ENCODE measurements at regions not wholly inside any gene's neighbourhood (a gene's known extent, or its start where the extent isn't known, plus 50 kb on each side); places are given as distances from the start of the nearest gene placed in this dataset.

DNA sequence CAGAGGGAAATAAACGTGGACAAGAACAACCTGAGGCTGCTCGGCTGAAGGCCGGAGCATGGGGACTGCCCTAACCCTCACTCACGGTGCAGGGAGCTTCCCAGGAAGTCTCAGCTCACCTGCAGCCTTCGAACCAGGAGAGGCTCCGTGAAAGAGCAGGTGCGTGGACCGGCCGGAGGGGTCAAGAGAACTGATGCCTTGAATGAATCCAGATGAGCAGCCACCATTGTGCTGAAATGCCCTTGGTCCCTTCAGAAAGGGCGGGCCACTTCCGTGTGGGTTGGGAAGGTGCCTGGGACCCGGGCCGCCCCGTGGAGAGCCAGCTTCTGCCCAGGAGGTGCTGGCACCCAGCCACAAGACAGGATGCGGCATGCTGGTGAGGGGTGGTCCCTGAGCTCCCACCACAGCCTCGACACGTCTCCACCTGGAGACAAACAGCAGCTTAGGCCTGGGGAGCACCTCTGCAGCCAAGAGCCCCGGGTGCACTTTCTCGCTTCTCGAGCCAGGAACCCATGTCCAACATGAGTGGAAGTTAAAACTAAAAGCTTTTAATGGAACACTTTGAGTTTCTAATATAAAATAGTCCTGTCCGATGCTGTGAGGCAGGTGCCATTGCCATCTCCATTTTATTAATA is 83.5 kb downstream of the TTLL2 start:
- Histone ChIP-seq H3K79me2 (ENCODE audit: insufficient read depth, low read depth, low read length) (no peaks in the 10 kb centered on the region), H3K4me3 (ENCODE audit: low read depth, low read length, poor library complexity, severe bottlenecking) (no peak overlapping the region), H3K27ac (ENCODE audit: low read depth, low read length, poor library complexity, severe bottlenecking) (no peak overlapping the region), H4K20me1 (ENCODE audit: insufficient read depth, low read length) (no peaks in the 10 kb centered on the region), H3K9me3 (ENCODE audit: low read length) (no peaks in the 10 kb centered on the region), H3K36me3 (ENCODE audit: insufficient read depth, low read length) (no peaks in the 10 kb centered on the region), H2AFZ (ENCODE audit: low read length) (no peak overlapping the region), H3K4me1 (ENCODE audit: insufficient read depth, low read length, poor library complexity, severe bottlenecking) (no peaks in the 10 kb centered on the region), H3K9me2 (ENCODE audit: insufficient read depth, low read length) (no peaks in the 10 kb centered on the region), H3K4me2 (ENCODE audit: low read length) (no peak overlapping the region)
- intact Hi-C loops (cut with micrococcal nuclease; ENCODE audit: unreplicated experiment): no loop called here
- BruUV-seq (replicated peaks): no TSS peak
- DNase-seq (ENCODE audit: low spot score): no peak
- POLR2A ChIA-PET: no interaction called here
- CTCF ChIA-PET (ENCODE audit: unreplicated experiment): no interaction called here
- TF ChIP-seq, protein P1, sequence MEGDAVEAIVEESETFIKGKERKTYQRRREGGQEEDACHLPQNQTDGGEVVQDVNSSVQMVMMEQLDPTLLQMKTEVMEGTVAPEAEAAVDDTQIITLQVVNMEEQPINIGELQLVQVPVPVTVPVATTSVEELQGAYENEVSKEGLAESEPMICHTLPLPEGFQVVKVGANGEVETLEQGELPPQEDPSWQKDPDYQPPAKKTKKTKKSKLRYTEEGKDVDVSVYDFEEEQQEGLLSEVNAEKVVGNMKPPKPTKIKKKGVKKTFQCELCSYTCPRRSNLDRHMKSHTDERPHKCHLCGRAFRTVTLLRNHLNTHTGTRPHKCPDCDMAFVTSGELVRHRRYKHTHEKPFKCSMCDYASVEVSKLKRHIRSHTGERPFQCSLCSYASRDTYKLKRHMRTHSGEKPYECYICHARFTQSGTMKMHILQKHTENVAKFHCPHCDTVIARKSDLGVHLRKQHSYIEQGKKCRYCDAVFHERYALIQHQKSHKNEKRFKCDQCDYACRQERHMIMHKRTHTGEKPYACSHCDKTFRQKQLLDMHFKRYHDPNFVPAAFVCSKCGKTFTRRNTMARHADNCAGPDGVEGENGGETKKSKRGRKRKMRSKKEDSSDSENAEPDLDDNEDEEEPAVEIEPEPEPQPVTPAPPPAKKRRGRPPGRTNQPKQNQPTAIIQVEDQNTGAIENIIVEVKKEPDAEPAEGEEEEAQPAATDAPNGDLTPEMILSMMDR (conservative IDR thresholded peaks at IDR 0.05; ENCODE audit: low read length): no peak
- TF ChIP-seq EZH2phosphoT487 (IDR thresholded peaks at IDR 0.05; ENCODE audit: borderline replicate concordance, low read depth, low read length): no peak

DNA sequence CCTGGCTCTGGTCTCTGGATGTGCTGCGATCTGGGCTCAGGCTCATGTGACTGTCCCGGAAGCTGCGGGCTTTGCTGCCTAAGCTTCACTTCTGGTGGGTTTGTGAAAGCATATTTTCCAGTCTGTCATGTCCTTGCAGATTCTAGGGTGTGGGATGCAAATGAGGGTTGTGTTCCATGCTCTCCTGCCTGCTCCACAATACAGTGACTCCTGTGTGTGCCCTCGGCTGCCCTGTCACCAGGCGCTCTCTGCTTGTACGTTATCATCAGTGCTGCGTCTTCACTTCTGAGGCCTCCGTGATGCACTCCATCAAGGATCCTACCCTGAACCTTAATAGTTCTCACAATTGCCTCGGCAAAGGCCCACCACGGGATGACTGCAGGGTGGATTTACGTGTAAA is 84.2 kb downstream of the TTLL2 start:
- H4K20me1 ChIP-seq (ENCODE audit: insufficient read depth, low read length): no peaks in the 10 kb centered on the region
- no peak overlapping the region for H3K27ac ChIP-seq (ENCODE audit: low read depth, low read length, poor library complexity, severe bottlenecking)
- H3K4me2 ChIP-seq (ENCODE audit: low read length): no peak overlapping the region
- DNase-seq (ENCODE audit: low spot score): no peak
- no peaks in the 10 kb centered on the region for H3K9me2 ChIP-seq (ENCODE audit: insufficient read depth, low read length)
- ChIA-PET POLR2A (no interaction called here), CTCF (ENCODE audit: unreplicated experiment) (no interaction called here)
- H2AFZ ChIP-seq (ENCODE audit: low read length): no peak overlapping the region
- no peaks in the 10 kb centered on the region for H3K36me3 ChIP-seq (ENCODE audit: insufficient read depth, low read length)
- H3K79me2 ChIP-seq (ENCODE audit: insufficient read depth, low read depth, low read length): no peaks in the 10 kb centered on the region
- no peaks in the 10 kb centered on the region for H3K9me3 ChIP-seq (ENCODE audit: low read length)
- intact Hi-C loops (cut with micrococcal nuclease; ENCODE audit: unreplicated experiment): no loop called here
- TF ChIP-seq, protein P1 (conservative IDR thresholded peaks at IDR 0.05; ENCODE audit: low read length): no peak
- no TSS peak for BruUV-seq (replicated peaks)
- H3K4me1 ChIP-seq (ENCODE audit: insufficient read depth, low read length, poor library complexity, severe bottlenecking): no peaks in the 10 kb centered on the region
- no peak overlapping the region for H3K4me3 ChIP-seq (ENCODE audit: low read depth, low read length, poor library complexity, severe bottlenecking)

DNA sequence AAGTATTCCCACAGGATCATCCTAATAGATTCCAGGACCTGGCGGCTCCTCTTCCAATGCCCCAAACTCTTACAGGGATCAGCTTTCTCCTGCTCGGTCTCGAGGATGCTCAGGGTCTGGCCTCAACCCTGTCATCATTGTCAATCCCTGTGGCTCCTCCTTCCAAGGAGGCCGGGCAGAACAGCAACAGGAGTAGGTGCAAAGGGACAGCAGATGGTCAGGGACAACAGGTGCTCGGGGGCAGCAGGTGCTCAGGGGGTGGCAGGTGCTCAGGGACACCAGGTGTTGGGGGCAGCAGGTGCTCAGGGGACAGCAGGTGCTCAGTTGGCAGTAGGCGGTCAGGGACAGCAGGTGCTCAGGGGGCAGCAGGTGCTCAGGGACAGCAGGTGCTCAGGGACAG is 84.8 kb downstream of the TTLL2 start:
- no peak overlapping the region for H3K4me3 ChIP-seq (ENCODE audit: low read depth, low read length, poor library complexity, severe bottlenecking)
- H3K79me2 ChIP-seq (ENCODE audit: insufficient read depth, low read depth, low read length): no peaks in the 10 kb centered on the region
- no peak overlapping the region for H2AFZ ChIP-seq (ENCODE audit: low read length)
- H3K9me3 ChIP-seq (ENCODE audit: low read length): no peaks in the 10 kb centered on the region
- H3K9me2 ChIP-seq (ENCODE audit: insufficient read depth, low read length): no peaks in the 10 kb centered on the region
- no peaks in the 10 kb centered on the region for H3K4me1 ChIP-seq (ENCODE audit: insufficient read depth, low read length, poor library complexity, severe bottlenecking)
- intact Hi-C loops (cut with micrococcal nuclease; ENCODE audit: unreplicated experiment): no loop called here
- POLR2A ChIA-PET: no interaction called here
- H3K36me3 ChIP-seq (ENCODE audit: insufficient read depth, low read length): no peaks in the 10 kb centered on the region
- no peak overlapping the region for H3K4me2 ChIP-seq (ENCODE audit: low read length)
- no TSS peak for BruUV-seq (replicated peaks)
- TF ChIP-seq, protein P1 (conservative IDR thresholded peaks at IDR 0.05; ENCODE audit: low read length): no peak
- no peak for TF ChIP-seq EZH2phosphoT487 (IDR thresholded peaks at IDR 0.05; ENCODE audit: borderline replicate concordance, low read depth, low read length)
- DNase-seq (ENCODE audit: low spot score): no peak
- CTCF ChIA-PET (ENCODE audit: unreplicated experiment): no interaction called here
- H3K27ac ChIP-seq (ENCODE audit: low read depth, low read length, poor library complexity, severe bottlenecking): no peak overlapping the region
- no peaks in the 10 kb centered on the region for H4K20me1 ChIP-seq (ENCODE audit: insufficient read depth, low read length)
